PC-3 (cell line): ENCODE measurements at regions not wholly inside any gene's neighbourhood (a gene's known extent, or its start where the extent isn't known, plus 50 kb on each side); places are given as distances from the start of the nearest gene placed in this dataset.
"Not testable (repeated sequence)": the region's sequence is repeated elsewhere in the genome, so short reads cannot be mapped to it uniquely, and the experiment has no call there.

ENCODE experiments used
- CTCF ChIP-seq: fragments of 300-600 bp; sonication (generic); conservative IDR thresholded peaks from 2 replicates; pipeline ENCODE4 v1.5.1; 2017; ENCODE audit warnings: antibody characterized with exemption, low read depth, mild to moderate bottlenecking, low read length
- EZH2 ChIP-seq: fragments of 300-600 bp; sonication (generic); IDR thresholded peaks from one replicate; pipeline ENCODE4 v1.6.1; 2017; ENCODE audit warnings: antibody characterized with exemption, mild to moderate bottlenecking, low read length; ENCODE audit not compliant: unreplicated experiment

- not testable (repeated sequence) for TF ChIP-seq CTCF, EZH2
Measured at GRCh38 chr20:30624310-30624709, 633.2 kb upstream of the DEFB115 start.
